HG02623 (cell line): ENCODE measurements at regions not wholly inside any gene's neighbourhood (a gene's known extent, or its start where the extent isn't known, plus 50 kb on each side); places are given as distances from the start of the nearest gene placed in this dataset.
"Not testable (repeated sequence)": the region's sequence is repeated elsewhere in the genome, so short reads cannot be mapped to it uniquely, and the experiment has no call there.

Source experiments
- ATAC-seq: cut with Tn5 transposase; IDR thresholded peaks from one replicate; pipeline ENCODE4 v1.9.1; 2021; ENCODE audit warnings: moderate library complexity; ENCODE audit not compliant: unreplicated experiment

- ATAC-seq = no peak
These were observed 396.6 kb upstream of the KLF6 start for GRCh38 chr10:4181621-4182049.

GRCh38 chr10:4181081-4181480, 396.1 kb upstream of the KLF6 start:
- ATAC-seq = no peak

- ATAC-seq = no peak
These were observed 392.8 kb upstream of the KLF6 start for GRCh38 chr10:4177791-4178190.

GRCh38 chr10:4176500-4177281, 391.7 kb upstream of the KLF6 start:
- ATAC-seq = no peak

GRCh38 chr10:4174197-4174596, 389.2 kb upstream of the KLF6 start:
- ATAC-seq = no peak

GRCh38 chr10:4170633-4171314, 385.8 kb upstream of the KLF6 start:
- ATAC-seq = peak; percentile 48

GRCh38 chr10:4170181-4170580, 385.2 kb upstream of the KLF6 start:
- no peak for ATAC-seq

- ATAC-seq = no peak
These were observed 384.4 kb upstream of the KLF6 start for GRCh38 chr10:4169448-4169847.

- no peak for ATAC-seq
These were observed 382.2 kb upstream of the KLF6 start for GRCh38 chr10:4167216-4167615.

GRCh38 chr10:4162571-4163286, 377.7 kb upstream of the KLF6 start:
- ATAC-seq = no peak

- no peak for ATAC-seq
These were observed 374.2 kb upstream of the KLF6 start for GRCh38 chr10:4159173-4159572.

GRCh38 chr10:4154191-4154715, 369.2 kb upstream of the KLF6 start:
- no peak for ATAC-seq

- no peak for ATAC-seq
These were observed 366.5 kb upstream of the KLF6 start for GRCh38 chr10:4151466-4151865.

GRCh38 chr10:4150676-4151075, 365.7 kb upstream of the KLF6 start:
- no peak for ATAC-seq

- not testable (repeated sequence) for ATAC-seq
These were observed 364.5 kb upstream of the KLF6 start for GRCh38 chr10:4149460-4149859.

- ATAC-seq = no peak
These were observed 362.2 kb upstream of the KLF6 start for GRCh38 chr10:4147245-4147644.

- no peak for ATAC-seq
These were observed 359.8 kb upstream of the KLF6 start for GRCh38 chr10:4144817-4145216.

- no peak for ATAC-seq
These were observed 356.5 kb upstream of the KLF6 start for GRCh38 chr10:4141471-4141870.

- no peak for ATAC-seq
These were observed 353.2 kb upstream of the KLF6 start for GRCh38 chr10:4138146-4138721.

- no peak for ATAC-seq
These were observed 352.3 kb upstream of the KLF6 start for GRCh38 chr10:4137299-4137698.

GRCh38 chr10:4136121-4136520, 351.1 kb upstream of the KLF6 start:
- peak; percentile 87 for ATAC-seq
